ENCODE measurements at regions not wholly inside any gene's neighbourhood (a gene's known extent, or its start where the extent isn't known, plus 50 kb on each side); places are given as distances from the start of the nearest gene placed in this dataset.

DNA sequence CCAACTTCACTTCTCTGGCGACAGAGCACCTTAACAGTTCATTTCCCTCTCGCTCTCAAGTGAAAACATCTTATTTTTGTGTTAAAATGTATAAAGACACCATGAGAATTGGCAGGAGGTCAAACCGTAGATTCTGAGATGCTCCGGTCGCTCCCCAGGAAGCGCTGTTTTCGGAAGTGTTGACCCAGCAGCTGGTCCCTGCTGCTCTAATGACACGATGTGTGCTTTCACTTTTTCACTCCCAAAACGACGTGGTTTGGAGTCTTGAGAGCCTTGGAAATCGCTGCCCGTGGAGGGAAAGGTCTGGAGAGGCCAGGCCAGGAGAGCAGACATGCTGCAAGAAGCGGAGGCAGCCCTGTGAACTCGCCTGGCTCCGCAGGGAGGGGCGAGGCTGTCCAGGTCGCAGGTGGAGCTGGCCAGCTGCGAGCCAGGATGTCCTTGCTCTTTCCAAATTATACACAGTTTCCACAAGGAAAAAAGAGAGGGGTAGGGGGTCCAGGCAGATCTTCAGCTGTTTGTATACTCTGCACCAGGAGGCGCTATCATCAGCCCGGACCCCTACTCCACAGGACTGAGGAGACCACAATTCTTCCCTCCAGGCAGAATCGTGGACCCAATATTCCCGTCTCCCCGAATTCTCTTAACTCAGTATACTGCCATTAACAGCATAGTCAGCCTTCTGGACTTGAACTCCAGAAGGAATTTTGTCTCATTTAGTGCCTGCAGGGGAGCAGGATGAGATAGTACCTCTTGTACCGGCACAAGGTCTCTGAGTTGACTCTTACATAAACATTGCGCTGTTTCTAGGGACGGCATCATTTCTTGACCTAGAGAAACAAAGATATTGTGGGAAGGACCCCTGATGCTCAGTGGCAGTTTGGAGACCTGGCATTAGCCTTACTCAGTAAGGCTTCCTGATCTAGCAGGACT is 248.6 kb upstream of the ANKRD55 start:
- Mint-ChIP-seq H3K27me3 (ENCODE audit: insufficient read depth, unreplicated experiment) (no peaks in the 10 kb centered on the region), H3K4me3 (ENCODE audit: unreplicated experiment) (peak overlapping the region; percentile 73), H3K4me1 (ENCODE audit: insufficient read depth, unreplicated experiment) (peaks cover 7% of the 10 kb centered on the region), H3K27ac (ENCODE audit: low read depth, unreplicated experiment) (peak overlapping the region; percentile 79), H3K36me3 (ENCODE audit: insufficient read depth, unreplicated experiment) (no peaks in the 10 kb centered on the region), H3K9me3 (ENCODE audit: unreplicated experiment) (no peaks in the 10 kb centered on the region)
- ChIA-PET POLR2A (no interaction called here), CTCF (no interaction called here)
- peak; percentile 14 for DNase-seq (ENCODE audit: unreplicated experiment)
- intact Hi-C loops (cut with micrococcal nuclease): loop anchor here (2.0 kb wide), 1 partner anchor 333 kb away; the partner anchor contains the start of gene MAP3K1
- no TSS peak for BruUV-seq (replicated peaks)
- TF ChIP-seq CTCF (IDR thresholded peaks at IDR 0.05; ENCODE audit: unreplicated experiment): no peak

DNA sequence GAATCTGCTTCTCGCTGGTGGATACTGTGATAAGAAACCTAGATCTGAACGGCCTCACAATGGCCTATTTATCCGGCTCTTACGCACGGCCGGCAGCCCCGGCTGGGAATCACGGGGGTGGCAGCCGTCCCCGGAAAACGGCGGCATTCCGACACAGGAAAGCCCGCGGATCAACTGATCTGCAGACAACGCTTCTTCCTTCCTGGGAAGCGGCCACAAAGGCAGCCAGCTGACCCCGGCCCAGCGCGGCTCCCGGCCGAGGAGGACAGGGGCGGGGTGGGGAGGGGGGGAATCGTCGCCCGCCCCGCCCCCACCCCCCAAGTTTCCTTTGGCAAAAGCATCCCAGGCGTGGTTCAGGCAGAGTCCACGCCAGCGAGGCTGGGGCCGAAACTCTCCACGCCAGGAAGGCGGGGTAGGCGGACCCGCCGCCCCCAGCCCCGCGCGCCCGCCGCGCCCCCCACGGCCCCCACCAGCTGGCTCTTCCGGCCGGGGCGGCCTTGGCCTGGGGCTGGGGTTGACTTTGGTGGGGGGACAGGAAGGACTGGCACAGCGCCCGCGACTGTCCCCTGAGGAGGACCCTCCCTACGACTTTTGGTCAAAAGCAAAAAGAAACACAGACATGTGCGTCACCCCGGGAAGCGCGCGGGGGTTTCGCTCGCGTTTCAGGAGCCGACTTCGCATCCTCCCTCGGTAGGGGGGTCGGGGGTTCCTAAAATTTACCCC is 247.7 kb upstream of the ANKRD55 start:
- H3K9me3 Mint-ChIP-seq (ENCODE audit: unreplicated experiment): no peaks in the 10 kb centered on the region
- BruUV-seq (replicated peaks): no TSS peak
- no peaks in the 10 kb centered on the region for H3K36me3 Mint-ChIP-seq (ENCODE audit: insufficient read depth, unreplicated experiment)
- H3K4me1 Mint-ChIP-seq (ENCODE audit: insufficient read depth, unreplicated experiment): peaks cover 7% of the 10 kb centered on the region
- no peak for TF ChIP-seq CTCF (IDR thresholded peaks at IDR 0.05; ENCODE audit: unreplicated experiment)
- peak overlapping the region; percentile 73 for H3K4me3 Mint-ChIP-seq (ENCODE audit: unreplicated experiment)
- intact Hi-C loops (cut with micrococcal nuclease): loop anchor here (2.0 kb wide), 1 partner anchor 334 kb away; the partner anchor contains the start of gene MAP3K1
- H3K27me3 Mint-ChIP-seq (ENCODE audit: insufficient read depth, unreplicated experiment): no peaks in the 10 kb centered on the region
- DNase-seq (ENCODE audit: unreplicated experiment): peak; percentile 8
- CTCF ChIA-PET: no interaction called here
- POLR2A ChIA-PET: no interaction called here
- peak overlapping the region; percentile 79 for H3K27ac Mint-ChIP-seq (ENCODE audit: low read depth, unreplicated experiment)

- DNase-seq (ENCODE audit: unreplicated experiment): no peak
- no peak for TF ChIP-seq CTCF (IDR thresholded peaks at IDR 0.05; ENCODE audit: unreplicated experiment)
- H3K9me3 Mint-ChIP-seq (ENCODE audit: unreplicated experiment): no peaks in the 10 kb centered on the region
- no TSS peak for BruUV-seq (replicated peaks)
- H3K27ac Mint-ChIP-seq (ENCODE audit: low read depth, unreplicated experiment): no peak overlapping the region
- no peaks in the 10 kb centered on the region for H3K36me3 Mint-ChIP-seq (ENCODE audit: insufficient read depth, unreplicated experiment)
- H3K4me3 Mint-ChIP-seq (ENCODE audit: unreplicated experiment): peak overlapping the region; percentile 73
- CTCF ChIA-PET: no interaction called here
- POLR2A ChIA-PET: interaction anchor here (0.7 kb wide), 1 partner anchor 8 kb away, joined by 3 read pairs; no protein-coding TSS in a partner anchor
- intact Hi-C loops (cut with micrococcal nuclease): loop anchor here (2.0 kb wide), 1 partner anchor 335 kb away; the partner anchor contains the start of gene MAP3K1
- H3K27me3 Mint-ChIP-seq (ENCODE audit: insufficient read depth, unreplicated experiment): no peaks in the 10 kb centered on the region
- H3K4me1 Mint-ChIP-seq (ENCODE audit: insufficient read depth, unreplicated experiment): peaks cover 7% of the 10 kb centered on the region
Observed at GRCh38 chr5:56480078-56480704, 247.1 kb upstream of the ANKRD55 start.

DNA sequence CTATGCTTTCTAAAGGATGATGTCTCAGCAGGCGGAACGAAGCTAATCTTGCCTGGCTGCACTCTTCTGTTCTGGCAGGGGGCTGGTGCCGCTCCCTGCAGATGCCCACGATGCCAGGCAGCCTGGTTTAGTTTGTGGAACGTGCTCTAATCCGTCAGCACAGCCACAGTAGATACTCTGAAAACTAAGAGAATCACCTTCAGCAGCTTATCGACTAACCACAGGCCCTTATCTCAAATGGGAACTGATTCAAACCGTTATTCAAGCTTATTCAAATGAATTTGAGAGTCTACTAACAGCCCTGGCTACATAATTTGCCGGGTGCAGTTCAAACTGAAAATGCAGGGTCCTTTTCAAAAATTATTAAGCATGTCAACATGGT is 246.6 kb upstream of the ANKRD55 start:
- Mint-ChIP-seq H3K9me3 (ENCODE audit: unreplicated experiment) (no peaks in the 10 kb centered on the region), H3K36me3 (ENCODE audit: insufficient read depth, unreplicated experiment) (no peaks in the 10 kb centered on the region), H3K27ac (ENCODE audit: low read depth, unreplicated experiment) (no peak overlapping the region), H3K4me1 (ENCODE audit: insufficient read depth, unreplicated experiment) (peaks cover 7% of the 10 kb centered on the region), H3K4me3 (ENCODE audit: unreplicated experiment) (no peak overlapping the region), H3K27me3 (ENCODE audit: insufficient read depth, unreplicated experiment) (no peaks in the 10 kb centered on the region)
- intact Hi-C loops (cut with micrococcal nuclease): loop anchor here (2.0 kb wide), 1 partner anchor 335 kb away; the partner anchor contains the start of gene MAP3K1
- TF ChIP-seq CTCF (IDR thresholded peaks at IDR 0.05; ENCODE audit: unreplicated experiment): no peak
- BruUV-seq (replicated peaks): no TSS peak
- no peak for DNase-seq (ENCODE audit: unreplicated experiment)
- ChIA-PET POLR2A (interaction anchor here (0.7 kb wide), 1 partner anchor 8 kb away, joined by 3 read pairs; no protein-coding TSS in a partner anchor), CTCF (no interaction called here)

Data from MCF 10A (cell line).